GM23338 (cell line): ENCODE measurements at regions not wholly inside any gene's neighbourhood (a gene's known extent, or its start where the extent isn't known, plus 50 kb on each side); places are given as distances from the start of the nearest gene placed in this dataset.

Experiments
- CREB1 ChIP-seq: fragments of 250-450 bp; sonication (Bioruptor Pico); IDR thresholded peaks from 2 replicates; pipeline ENCODE4 v1.5.0; 2020; ENCODE audit warnings: low read depth, mild to moderate bottlenecking, moderate library complexity
- EZH2 ChIP-seq: fragments of 200-600 bp; sonication (generic); IDR thresholded peaks from one replicate; pipeline ENCODE4 v1.8.0; 2017; ENCODE audit warnings: antibody characterized with exemption, mild to moderate bottlenecking, low read depth; ENCODE audit not compliant: unreplicated experiment
- EZH2phosphoT487 ChIP-seq: fragments of 200-600 bp; sonication (generic); IDR thresholded peaks from one replicate; pipeline ENCODE4 v1.8.1; 2018; ENCODE audit warnings: antibody characterized with exemption; ENCODE audit not compliant: unreplicated experiment
- POLR2AphosphoS5 ChIP-seq: IDR thresholded peaks from 2 replicates; pipeline ENCODE4 v1.6.1; 2016; ENCODE audit warnings: antibody characterized with exemption, low read depth
- STAT1 ChIP-seq: IDR thresholded peaks from one replicate; pipeline ENCODE4 v1.6.1; 2016; ENCODE audit warnings: antibody characterized with exemption; ENCODE audit not compliant: unreplicated experiment
- TF ChIP-seq, protein P1 (sequence below), 2 experiments: fragments of 200-600 bp in 1 of 2; sonication (generic) in 1 of 2; conservative IDR thresholded peaks; 2 replicates each; pipeline versions ENCODE4 v1.5.1 to v1.6.1; 2016 to 2017; ENCODE audit warnings: antibody characterized with exemption in 2 of 2, low read depth in 2 of 2, mild to moderate bottlenecking in 2 of 2, moderate library complexity in 1 of 2
- TF ChIP-seq, protein P2 (sequence below): IDR thresholded peaks from one replicate; pipeline ENCODE4 v1.6.1; 2018; ENCODE audit warnings: antibody characterized with exemption; ENCODE audit not compliant: unreplicated experiment
- TF ChIP-seq, protein P3 (sequence below): IDR thresholded peaks from 2 replicates; pipeline ENCODE4 v1.6.1; 2016; ENCODE audit warnings: antibody characterized with exemption

DNA sequence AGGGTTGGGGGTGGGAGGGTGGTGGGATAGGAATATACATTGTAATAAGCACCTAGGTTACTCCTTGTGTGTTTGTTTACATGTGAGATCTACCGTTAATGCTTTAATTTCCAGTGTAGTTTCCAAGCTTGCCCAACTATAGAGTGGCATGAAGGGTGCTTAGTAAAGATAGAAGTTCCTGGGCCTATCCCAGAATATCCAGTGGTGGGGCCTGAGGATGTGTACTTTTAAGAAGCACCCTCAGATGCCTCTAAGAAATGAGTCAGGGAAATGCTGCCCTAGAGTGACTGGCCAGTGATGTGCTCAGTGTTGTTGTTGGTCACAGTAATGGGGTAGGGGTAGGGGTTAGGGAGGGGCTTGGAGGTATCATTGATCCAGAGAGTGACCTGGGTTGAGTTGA is 141.3 kb downstream of the TSEN15 start:
- TF ChIP-seq, protein P1, sequence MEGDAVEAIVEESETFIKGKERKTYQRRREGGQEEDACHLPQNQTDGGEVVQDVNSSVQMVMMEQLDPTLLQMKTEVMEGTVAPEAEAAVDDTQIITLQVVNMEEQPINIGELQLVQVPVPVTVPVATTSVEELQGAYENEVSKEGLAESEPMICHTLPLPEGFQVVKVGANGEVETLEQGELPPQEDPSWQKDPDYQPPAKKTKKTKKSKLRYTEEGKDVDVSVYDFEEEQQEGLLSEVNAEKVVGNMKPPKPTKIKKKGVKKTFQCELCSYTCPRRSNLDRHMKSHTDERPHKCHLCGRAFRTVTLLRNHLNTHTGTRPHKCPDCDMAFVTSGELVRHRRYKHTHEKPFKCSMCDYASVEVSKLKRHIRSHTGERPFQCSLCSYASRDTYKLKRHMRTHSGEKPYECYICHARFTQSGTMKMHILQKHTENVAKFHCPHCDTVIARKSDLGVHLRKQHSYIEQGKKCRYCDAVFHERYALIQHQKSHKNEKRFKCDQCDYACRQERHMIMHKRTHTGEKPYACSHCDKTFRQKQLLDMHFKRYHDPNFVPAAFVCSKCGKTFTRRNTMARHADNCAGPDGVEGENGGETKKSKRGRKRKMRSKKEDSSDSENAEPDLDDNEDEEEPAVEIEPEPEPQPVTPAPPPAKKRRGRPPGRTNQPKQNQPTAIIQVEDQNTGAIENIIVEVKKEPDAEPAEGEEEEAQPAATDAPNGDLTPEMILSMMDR (conservative IDR thresholded peaks at IDR 0.05; ENCODE audit: low read depth in 2 of 2), result no peak
- TF ChIP-seq POLR2AphosphoS5, result no peak
- TF ChIP-seq, protein P2, sequence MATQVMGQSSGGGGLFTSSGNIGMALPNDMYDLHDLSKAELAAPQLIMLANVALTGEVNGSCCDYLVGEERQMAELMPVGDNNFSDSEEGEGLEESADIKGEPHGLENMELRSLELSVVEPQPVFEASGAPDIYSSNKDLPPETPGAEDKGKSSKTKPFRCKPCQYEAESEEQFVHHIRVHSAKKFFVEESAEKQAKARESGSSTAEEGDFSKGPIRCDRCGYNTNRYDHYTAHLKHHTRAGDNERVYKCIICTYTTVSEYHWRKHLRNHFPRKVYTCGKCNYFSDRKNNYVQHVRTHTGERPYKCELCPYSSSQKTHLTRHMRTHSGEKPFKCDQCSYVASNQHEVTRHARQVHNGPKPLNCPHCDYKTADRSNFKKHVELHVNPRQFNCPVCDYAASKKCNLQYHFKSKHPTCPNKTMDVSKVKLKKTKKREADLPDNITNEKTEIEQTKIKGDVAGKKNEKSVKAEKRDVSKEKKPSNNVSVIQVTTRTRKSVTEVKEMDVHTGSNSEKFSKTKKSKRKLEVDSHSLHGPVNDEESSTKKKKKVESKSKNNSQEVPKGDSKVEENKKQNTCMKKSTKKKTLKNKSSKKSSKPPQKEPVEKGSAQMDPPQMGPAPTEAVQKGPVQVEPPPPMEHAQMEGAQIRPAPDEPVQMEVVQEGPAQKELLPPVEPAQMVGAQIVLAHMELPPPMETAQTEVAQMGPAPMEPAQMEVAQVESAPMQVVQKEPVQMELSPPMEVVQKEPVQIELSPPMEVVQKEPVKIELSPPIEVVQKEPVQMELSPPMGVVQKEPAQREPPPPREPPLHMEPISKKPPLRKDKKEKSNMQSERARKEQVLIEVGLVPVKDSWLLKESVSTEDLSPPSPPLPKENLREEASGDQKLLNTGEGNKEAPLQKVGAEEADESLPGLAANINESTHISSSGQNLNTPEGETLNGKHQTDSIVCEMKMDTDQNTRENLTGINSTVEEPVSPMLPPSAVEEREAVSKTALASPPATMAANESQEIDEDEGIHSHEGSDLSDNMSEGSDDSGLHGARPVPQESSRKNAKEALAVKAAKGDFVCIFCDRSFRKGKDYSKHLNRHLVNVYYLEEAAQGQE, result no peak
- TF ChIP-seq EZH2, result no peak
- no peak for TF ChIP-seq EZH2phosphoT487
- no peak for TF ChIP-seq STAT1
- TF ChIP-seq, protein P3, sequence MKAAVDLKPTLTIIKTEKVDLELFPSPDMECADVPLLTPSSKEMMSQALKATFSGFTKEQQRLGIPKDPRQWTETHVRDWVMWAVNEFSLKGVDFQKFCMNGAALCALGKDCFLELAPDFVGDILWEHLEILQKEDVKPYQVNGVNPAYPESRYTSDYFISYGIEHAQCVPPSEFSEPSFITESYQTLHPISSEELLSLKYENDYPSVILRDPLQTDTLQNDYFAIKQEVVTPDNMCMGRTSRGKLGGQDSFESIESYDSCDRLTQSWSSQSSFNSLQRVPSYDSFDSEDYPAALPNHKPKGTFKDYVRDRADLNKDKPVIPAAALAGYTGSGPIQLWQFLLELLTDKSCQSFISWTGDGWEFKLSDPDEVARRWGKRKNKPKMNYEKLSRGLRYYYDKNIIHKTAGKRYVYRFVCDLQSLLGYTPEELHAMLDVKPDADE, result no peak
- TF ChIP-seq CREB1 (CRISPR knock-in tag), result no peak
